GM18868 (cell line): ENCODE measurements at regions not wholly inside any gene's neighbourhood (a gene's known extent, or its start where the extent isn't known, plus 50 kb on each side); places are given as distances from the start of the nearest gene placed in this dataset.
A peak's percentile ranks its signal among the peaks of the same experiment; 100 is the strongest.

Source experiments
- ATAC-seq: cut with Tn5 transposase; IDR thresholded peaks from one replicate; pipeline ENCODE4 v1.9.1; 2021; ENCODE audit warnings: mild to moderate bottlenecking, moderate library complexity; ENCODE audit not compliant: unreplicated experiment

GRCh38 chr5:62690421-62690820 is 111.8 kb downstream of the LRRC70 start:
- peak; percentile 17 for ATAC-seq

- ATAC-seq = peak; percentile 68
Observed at GRCh38 chr5:62689599-62690368, 111.2 kb downstream of the LRRC70 start.

- no peak for ATAC-seq
Observed at GRCh38 chr5:62686692-62687091, 108.1 kb downstream of the LRRC70 start.

- ATAC-seq = no peak
Observed at GRCh38 chr5:62685221-62685620, 106.6 kb downstream of the LRRC70 start.

GRCh38 chr5:62684310-62684709 is 105.7 kb downstream of the LRRC70 start:
- no peak for ATAC-seq

- ATAC-seq = no peak
Observed at GRCh38 chr5:62682059-62682458, 103.4 kb downstream of the LRRC70 start.

GRCh38 chr5:62681117-62681850 is 102.7 kb downstream of the LRRC70 start:
- ATAC-seq = no peak

- ATAC-seq = no peak
Observed at GRCh38 chr5:62680121-62680520, 101.5 kb downstream of the LRRC70 start.
